ENCODE measurements at regions not wholly inside any gene's neighbourhood (a gene's known extent, or its start where the extent isn't known, plus 50 kb on each side); places are given as distances from the start of the nearest gene placed in this dataset.
"Not testable (repeated sequence)": the region's sequence is repeated elsewhere in the genome, so short reads cannot be mapped to it uniquely, and the experiment has no call there.

GRCh38 chr7:86444245-86444644 lies 199.5 kb upstream of the GRM3 start:
- CTCF ChIA-PET, result no interaction called here
- intact Hi-C loops (cut with DNase I, micrococcal nuclease), result no loop called here
- H3K9me3 Mint-ChIP-seq, result peaks cover 2% of the 10 kb centered on the region
- DNase-seq (no peak), ATAC-seq (ENCODE audit: poor library complexity) (no peak)
- no peaks in the 10 kb centered on the region for H3K36me3 ChIP-seq (ENCODE audit: insufficient read depth, low read length)
- no peak overlapping the region for H3K27ac Mint-ChIP-seq
- no peaks in the 10 kb centered on the region for H3K27me3 Mint-ChIP-seq
- POLR2A ChIA-PET, result no interaction called here
- no peaks in the 10 kb centered on the region for H3K27me3 ChIP-seq (ENCODE audit: control insufficient read depth in 1 of 2, insufficient read depth in 2 of 2, low read length in 2 of 2)
- H3K27ac ChIP-seq (ENCODE audit: low read depth in 1 of 2, low read length in 2 of 2), result no peak overlapping the region
- H3K4me1 ChIP-seq (ENCODE audit: insufficient read depth, low read length), result no peaks in the 10 kb centered on the region
- H3K36me3 Mint-ChIP-seq (ENCODE audit: low read depth), result no peaks in the 10 kb centered on the region
- no peak overlapping the region for H3K4me3 Mint-ChIP-seq
- no peaks in the 10 kb centered on the region for H3K4me1 Mint-ChIP-seq (ENCODE audit: low read depth)
- H3K9me3 ChIP-seq (ENCODE audit: control insufficient read depth in 1 of 2, insufficient read depth in 1 of 2, low read length in 2 of 2), result peaks cover 0 to 3% of the 10 kb centered on the region in 2 experiments
- no peak for TF ChIP-seq CTCF (IDR thresholded peaks at IDR 0.05)
- no peak overlapping the region for H3K4me3 ChIP-seq (ENCODE audit: low read length)

- H3K27me3 Mint-ChIP-seq; H3K27ac Mint-ChIP-seq; H3K27me3 ChIP-seq (ENCODE audit: control insufficient read depth in 1 of 2, insufficient read depth in 2 of 2, low read length in 2 of 2); intact Hi-C loops (cut with DNase I, micrococcal nuclease); H3K4me3 Mint-ChIP-seq; H3K9me3 ChIP-seq (ENCODE audit: control insufficient read depth in 1 of 2, insufficient read depth in 1 of 2, low read length in 2 of 2); H3K4me1 ChIP-seq (ENCODE audit: insufficient read depth, low read length); CTCF ChIA-PET; H3K27ac ChIP-seq (ENCODE audit: low read depth in 1 of 2, low read length in 2 of 2); H3K36me3 ChIP-seq (ENCODE audit: insufficient read depth, low read length); POLR2A ChIA-PET; H3K9me3 Mint-ChIP-seq; ATAC-seq (ENCODE audit: poor library complexity); H3K4me3 ChIP-seq (ENCODE audit: low read length); H3K4me1 Mint-ChIP-seq (ENCODE audit: low read depth); DNase-seq; H3K36me3 Mint-ChIP-seq (ENCODE audit: low read depth): not testable (repeated sequence)
Measured at GRCh38 chr7:86440420-86440819, 203.3 kb upstream of the GRM3 start.

- Histone ChIP-seq H3K27ac (ENCODE audit: low read depth in 1 of 2, low read length in 2 of 2) (no peak overlapping the region), H3K4me3 (ENCODE audit: low read length) (no peak overlapping the region), H3K36me3 (ENCODE audit: insufficient read depth, low read length) (no peaks in the 10 kb centered on the region), H3K4me1 (ENCODE audit: insufficient read depth, low read length) (no peaks in the 10 kb centered on the region), H3K9me3 (ENCODE audit: control insufficient read depth in 1 of 2, insufficient read depth in 1 of 2, low read length in 2 of 2) (peaks cover 0 to 3% of the 10 kb centered on the region in 2 experiments), H3K27me3 (ENCODE audit: control insufficient read depth in 1 of 2, insufficient read depth in 2 of 2, low read length in 2 of 2) (no peaks in the 10 kb centered on the region)
- Mint-ChIP-seq H3K27ac (no peak overlapping the region), H3K4me1 (ENCODE audit: low read depth) (no peaks in the 10 kb centered on the region), H3K27me3 (no peaks in the 10 kb centered on the region), H3K36me3 (ENCODE audit: low read depth) (no peaks in the 10 kb centered on the region), H3K4me3 (no peak overlapping the region), H3K9me3 (peaks cover 9% of the 10 kb centered on the region)
- ATAC-seq (ENCODE audit: poor library complexity) (no peak), DNase-seq (no peak)
- intact Hi-C loops (cut with DNase I, micrococcal nuclease), result no loop called here
- ChIA-PET CTCF (no interaction called here), POLR2A (no interaction called here)
- no peak for TF ChIP-seq CTCF (IDR thresholded peaks at IDR 0.05)
Measured at GRCh38 chr7:86437951-86438450, 205.7 kb upstream of the GRM3 start.

- Mint-ChIP-seq H3K36me3 (ENCODE audit: low read depth) (no peaks in the 10 kb centered on the region), H3K27ac (no peak overlapping the region), H3K4me1 (ENCODE audit: low read depth) (no peaks in the 10 kb centered on the region), H3K4me3 (no peak overlapping the region), H3K9me3 (peaks cover 7% of the 10 kb centered on the region), H3K27me3 (no peaks in the 10 kb centered on the region)
- no peak overlapping the region for H3K27ac ChIP-seq (ENCODE audit: low read depth in 1 of 2, low read length in 2 of 2)
- ChIA-PET CTCF (no interaction called here), POLR2A (no interaction called here)
- no peaks in the 10 kb centered on the region for H3K27me3 ChIP-seq (ENCODE audit: control insufficient read depth in 1 of 2, insufficient read depth in 2 of 2, low read length in 2 of 2)
- no peaks in the 10 kb centered on the region for H3K4me1 ChIP-seq (ENCODE audit: insufficient read depth, low read length)
- TF ChIP-seq CTCF (IDR thresholded peaks at IDR 0.05), result no peak
- DNase-seq (no peak), ATAC-seq (ENCODE audit: poor library complexity) (no peak)
- H3K9me3 ChIP-seq (ENCODE audit: control insufficient read depth in 1 of 2, insufficient read depth in 1 of 2, low read length in 2 of 2), result no peaks in the 10 kb centered on the region
- no peak overlapping the region for H3K4me3 ChIP-seq (ENCODE audit: low read length)
- intact Hi-C loops (cut with DNase I, micrococcal nuclease), result no loop called here
- no peaks in the 10 kb centered on the region for H3K36me3 ChIP-seq (ENCODE audit: insufficient read depth, low read length)
Measured at GRCh38 chr7:86431761-86432160, 211.9 kb upstream of the GRM3 start.

All from CD4-positive, alpha-beta T cell (primary cell).